Vagina (tissue), 2 donors: ENCODE measurements at regions not wholly inside any gene's neighbourhood (a gene's known extent, or its start where the extent isn't known, plus 50 kb on each side); places are given as distances from the start of the nearest gene placed in this dataset.

Experiments used
- DNase-seq, 2 donors: peaks; one replicate each; pipeline ENCODE4 v3.0.0-alpha.2; 2017; ENCODE audit errors: extremely low spot score in 2 of 2
- H3K27ac ChIP-seq: fragments of 200-600 bp; sonication (generic); one replicate; pipeline ENCODE4 v1.5.1; 2019
- H3K27me3 ChIP-seq: fragments of 200-600 bp; sonication (generic); one replicate; pipeline ENCODE4 v1.5.1; 2019
- H3K36me3 ChIP-seq, 2 donors: fragments of 200-600 bp; sonication (generic); one replicate each; pipeline ENCODE4 v1.5.1; 2017 to 2019
- H3K4me1 ChIP-seq: fragments of 200-600 bp; sonication (generic); one replicate; pipeline ENCODE4 v1.5.1; 2019
- H3K4me3 ChIP-seq, 2 donors: fragments of 200-600 bp; sonication (generic); 1 replicate in 1 of 2; 2 replicates in 1 of 2; pipeline ENCODE4 v1.5.1; 2016 to 2019
- H3K9me3 ChIP-seq: fragments of 200-600 bp; sonication (generic); one replicate; pipeline ENCODE4 v1.5.1; 2019
- CTCF ChIP-seq, 3 experiments: fragments of 450-650 bp in 2 of 3; fragments of 200-600 bp in 1 of 3; sonication (generic) in 1 of 3; IDR thresholded peaks; one replicate each; pipeline ENCODE4 v1.5.1; 2017 to 2019; ENCODE audit warnings: antibody characterized with exemption in 3 of 3, mild to moderate bottlenecking in 2 of 3, moderate library complexity in 2 of 3
- POLR2A ChIP-seq, 2 donors: fragments of 450-650 bp; IDR thresholded peaks; one replicate each; pipeline ENCODE4 v1.6.1; 2017; ENCODE audit warnings: antibody characterized with exemption in 2 of 2, mild to moderate bottlenecking in 2 of 2, moderate library complexity in 2 of 2
- POLR2AphosphoS5 ChIP-seq, 2 donors: sonication (generic); formaldehyde crosslinking; IDR thresholded peaks; one replicate each; pipeline ENCODE4 v1.9.0; 2017; ENCODE audit warnings: antibody characterized with exemption in 2 of 2, mild to moderate bottlenecking in 2 of 2, low read depth in 1 of 2; ENCODE audit not compliant: insufficient read depth in 1 of 2
- intact Hi-C: fragments of 100-400 bp; cut with DNase I; formaldehyde crosslinking; loops from one replicate; pipeline ENCODE4 v1.15.1; 2023

- Histone ChIP-seq H3K9me3 (no peaks in the 10 kb centered on the region), H3K4me1 (no peaks in the 10 kb centered on the region), H3K27me3 (no peaks in the 10 kb centered on the region), H3K4me3 (no peak overlapping the region), H3K36me3 (no peaks in the 10 kb centered on the region), H3K27ac (no peak overlapping the region)
- intact Hi-C loops: no loop called here
- no peak for DNase-seq
- TF ChIP-seq CTCF (IDR thresholded peaks at IDR 0.05) (no peak), POLR2A (IDR thresholded peaks at IDR 0.05) (no peak), POLR2AphosphoS5 (IDR thresholded peaks at IDR 0.05; ENCODE audit: insufficient read depth in 1 of 2, low read depth in 1 of 2) (no peak)
Measured at GRCh38 chr6:55651015-55651414, 72.0 kb upstream of the HMGCLL1 start.

- no peaks in the 10 kb centered on the region for H3K4me1 ChIP-seq
Measured at GRCh38 chr6:55643861-55644260, 64.9 kb upstream of the HMGCLL1 start.

GRCh38 chr6:55642366-55642765 lies 63.4 kb upstream of the HMGCLL1 start:
- Histone ChIP-seq H3K4me1 (no peaks in the 10 kb centered on the region), H3K4me3 (no peak overlapping the region), H3K36me3 (no peaks in the 10 kb centered on the region), H3K9me3 (no peaks in the 10 kb centered on the region), H3K27me3 (no peaks in the 10 kb centered on the region), H3K27ac (no peak overlapping the region)
- DNase-seq: no peak
- TF ChIP-seq POLR2AphosphoS5 (IDR thresholded peaks at IDR 0.05; ENCODE audit: insufficient read depth in 1 of 2, low read depth in 1 of 2) (no peak), POLR2A (IDR thresholded peaks at IDR 0.05) (no peak), CTCF (IDR thresholded peaks at IDR 0.05) (no peak)
- intact Hi-C loops: no loop called here

More at GRCh38 chr6:55643861-55644260, 64.9 kb upstream of the HMGCLL1 start:
- intact Hi-C loops: no loop called here
- H3K9me3 ChIP-seq: no peaks in the 10 kb centered on the region
- no peak for DNase-seq
- no peaks in the 10 kb centered on the region for H3K36me3 ChIP-seq
- no peaks in the 10 kb centered on the region for H3K27me3 ChIP-seq
- no peak overlapping the region for H3K27ac ChIP-seq
- TF ChIP-seq POLR2A (IDR thresholded peaks at IDR 0.05): no peak
- no peak for TF ChIP-seq CTCF (IDR thresholded peaks at IDR 0.05)
- no peak for TF ChIP-seq POLR2AphosphoS5 (IDR thresholded peaks at IDR 0.05; ENCODE audit: insufficient read depth in 1 of 2, low read depth in 1 of 2)
- H3K4me3 ChIP-seq: no peak overlapping the region

GRCh38 chr6:55636406-55637102 lies 57.6 kb upstream of the HMGCLL1 start:
- H3K4me1 ChIP-seq: no peaks in the 10 kb centered on the region
- H3K36me3 ChIP-seq: no peaks in the 10 kb centered on the region
- H3K27ac ChIP-seq: no peak overlapping the region
- no peaks in the 10 kb centered on the region for H3K9me3 ChIP-seq
- intact Hi-C loops: no loop called here
- DNase-seq: no peak
- H3K27me3 ChIP-seq: no peaks in the 10 kb centered on the region
- no peak overlapping the region for H3K4me3 ChIP-seq
- TF ChIP-seq POLR2AphosphoS5 (IDR thresholded peaks at IDR 0.05; ENCODE audit: insufficient read depth in 1 of 2, low read depth in 1 of 2) (no peak), CTCF (IDR thresholded peaks at IDR 0.05) (no peak)

GRCh38 chr6:55633471-55633870 lies 54.5 kb upstream of the HMGCLL1 start:
- TF ChIP-seq POLR2A (IDR thresholded peaks at IDR 0.05) (no peak), CTCF (IDR thresholded peaks at IDR 0.05) (no peak), POLR2AphosphoS5 (IDR thresholded peaks at IDR 0.05; ENCODE audit: insufficient read depth in 1 of 2, low read depth in 1 of 2) (no peak)
- Histone ChIP-seq H3K4me3 (no peak overlapping the region), H3K27ac (no peak overlapping the region), H3K36me3 (no peaks in the 10 kb centered on the region), H3K9me3 (no peaks in the 10 kb centered on the region), H3K4me1 (no peaks in the 10 kb centered on the region), H3K27me3 (no peaks in the 10 kb centered on the region)
- intact Hi-C loops: no loop called here
- no peak for DNase-seq
